Liver (tissue), 9 donors: ENCODE measurements at regions not wholly inside any gene's neighbourhood (a gene's known extent, or its start where the extent isn't known, plus 50 kb on each side); places are given as distances from the start of the nearest gene placed in this dataset. TPM values are rescaled to one million over a fixed set of nuclear protein-coding genes. Genes with fewer than 3 reads are reported as not detected.

Experiments
- DNase-seq: peaks from one replicate; pipeline ENCODE4 v3.0.0-alpha.2; 2017; ENCODE audit warnings: low spot score
- H3K27ac ChIP-seq, 2 donors: one replicate each; pipeline ENCODE4 v1.7.0; 2013; ENCODE audit warnings: inconsistent platforms in 2 of 2, low read length in 2 of 2, control low read depth in 1 of 2, low read depth in 1 of 2, mild to moderate bottlenecking in 1 of 2
- H3K27me3 ChIP-seq, 4 donors: one replicate each; pipeline versions ENCODE4 v1.6.1 to v1.7.0; 2013; ENCODE audit warnings: low read length in 3 of 4, inconsistent platforms in 1 of 4, mild to moderate bottlenecking in 1 of 4, moderate library complexity in 1 of 4; ENCODE audit not compliant: control insufficient read depth in 4 of 4, insufficient read depth in 4 of 4
- H3K36me3 ChIP-seq, 4 donors: one replicate each; pipeline versions ENCODE4 v1.6.1 to v1.7.0; 2013; ENCODE audit warnings: low read length in 3 of 4, mild to moderate bottlenecking in 3 of 4, low read depth in 1 of 4, moderate library complexity in 1 of 4; ENCODE audit not compliant: control insufficient read depth in 4 of 4, insufficient read depth in 3 of 4
- H3K4me1 ChIP-seq, 4 donors: one replicate each; pipeline versions ENCODE4 v1.6.1 to v1.7.0; 2013; ENCODE audit warnings: low read length in 3 of 4, mild to moderate bottlenecking in 3 of 4, moderate library complexity in 1 of 4; ENCODE audit not compliant: control insufficient read depth in 4 of 4, insufficient read depth in 4 of 4
- H3K4me3 ChIP-seq, 3 donors: one replicate each; pipeline versions ENCODE4 v1.6.1 to v1.7.0; 2013; ENCODE audit warnings: low read length in 3 of 3, control low read depth in 1 of 3, low read depth in 1 of 3, mild to moderate bottlenecking in 1 of 3
- H3K9ac ChIP-seq, 2 donors: one replicate each; pipeline ENCODE4 v1.7.0; 2013; ENCODE audit warnings: low read length in 2 of 2, mild to moderate bottlenecking in 2 of 2, moderate library complexity in 2 of 2, control low read depth in 1 of 2, low read depth in 1 of 2
- H3K9me3 ChIP-seq, 4 donors: one replicate each; pipeline versions ENCODE4 v1.6.1 to v1.7.0; 2013; ENCODE audit warnings: low read length in 3 of 4; ENCODE audit not compliant: control insufficient read depth in 4 of 4
- ATF3 ChIP-seq: IDR thresholded peaks from 2 replicates; pipeline ENCODE4 v1.6.1; 2016; ENCODE audit warnings: antibody characterized with exemption
- HNF4G ChIP-seq: IDR thresholded peaks from 2 replicates; pipeline ENCODE4 v1.6.1; 2016; ENCODE audit warnings: antibody characterized with exemption
- NR2F2 ChIP-seq: IDR thresholded peaks from 2 replicates; pipeline ENCODE4 v1.6.1; 2016; ENCODE audit warnings: antibody characterized with exemption
- RAD21 ChIP-seq, 2 donors: IDR thresholded peaks; 2 replicates each; pipeline ENCODE4 v1.6.1; 2016; ENCODE audit warnings: antibody characterized with exemption in 2 of 2, mild to moderate bottlenecking in 2 of 2
- REST ChIP-seq: IDR thresholded peaks from 2 replicates; pipeline ENCODE4 v1.6.1; 2016; ENCODE audit warnings: antibody characterized with exemption, mild to moderate bottlenecking
- SP1 ChIP-seq: IDR thresholded peaks from 2 replicates; pipeline ENCODE4 v1.6.1; 2018; ENCODE audit warnings: antibody characterized with exemption, mild to moderate bottlenecking
- TAF1 ChIP-seq: conservative IDR thresholded peaks from 2 replicates; pipeline ENCODE4 v1.6.1; 2016; ENCODE audit warnings: antibody characterized with exemption, mild to moderate bottlenecking
- YY1 ChIP-seq: IDR thresholded peaks from 2 replicates; pipeline ENCODE4 v1.6.1; 2016; ENCODE audit warnings: antibody characterized with exemption, mild to moderate bottlenecking
- WGBS: extraction: QIAGEN DNeasy Blood & Tissue Kit; methylation state at CpG from one replicate; pipeline ENCODE4 v1.1.7; 2013; 5-methylcytosine and 5-hydroxymethylcytosine counted together
- small RNA-seq: library from RNA; depleted of rRNA; stranded (forward); fragments of <200 nt; gene quantifications from one replicate; pipeline ENCODE3, GENCODE V24; 2014
- TF ChIP-seq, protein P1 (sequence below): fragments of 150-350 bp; IDR thresholded peaks from 2 replicates; pipeline ENCODE4 v1.5.1; 2017; ENCODE audit warnings: improper control_type of control experiment, low read depth, low read length; ENCODE audit not compliant: missing input control
- donor health status: healthy.
- donor health status: healthy.
- donor health status: healthy.
- donor health status: healthy.
- donor health status: healthy.

DNA sequence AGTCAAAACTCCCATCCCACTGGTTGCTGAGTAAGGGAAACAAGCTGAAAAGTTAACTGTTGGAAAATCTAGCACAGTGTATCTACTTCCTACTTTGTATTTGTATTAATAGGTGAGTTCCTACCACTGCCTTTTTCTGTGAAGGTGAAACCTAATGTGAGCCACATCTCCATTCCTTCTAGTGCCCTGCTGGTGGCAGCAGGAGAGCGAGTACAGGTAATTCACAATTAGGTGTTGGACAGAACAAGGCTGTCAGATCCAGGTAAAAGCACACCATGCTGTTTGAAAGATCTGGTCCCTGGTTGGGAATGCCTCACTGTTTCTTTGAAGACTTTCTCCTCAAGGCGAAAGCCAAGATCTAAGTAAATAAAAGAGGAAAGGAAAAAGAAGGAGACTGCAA is 528.4 kb downstream of the PKHD1 start:
- Histone ChIP-seq H3K4me1 (no peaks in the 10 kb centered on the region), H3K27ac (no peak overlapping the region), H3K9ac (no peak overlapping the region), H3K4me3 (no peak overlapping the region), H3K9me3 (no peaks in the 10 kb centered on the region), H3K36me3 (no peaks in the 10 kb centered on the region), H3K27me3 (no peaks in the 10 kb centered on the region)
- 58% methylated on average over 2 of the region's 2 CpGs for WGBS
- no peak for TF ChIP-seq NR2F2
- no peak for TF ChIP-seq ATF3
- no peak for TF ChIP-seq YY1
- TF ChIP-seq RAD21 (IDR thresholded peaks at IDR 0.05) = peak; percentile 95 to 96
- TF ChIP-seq HNF4G = no peak
- TF ChIP-seq, protein P1, sequence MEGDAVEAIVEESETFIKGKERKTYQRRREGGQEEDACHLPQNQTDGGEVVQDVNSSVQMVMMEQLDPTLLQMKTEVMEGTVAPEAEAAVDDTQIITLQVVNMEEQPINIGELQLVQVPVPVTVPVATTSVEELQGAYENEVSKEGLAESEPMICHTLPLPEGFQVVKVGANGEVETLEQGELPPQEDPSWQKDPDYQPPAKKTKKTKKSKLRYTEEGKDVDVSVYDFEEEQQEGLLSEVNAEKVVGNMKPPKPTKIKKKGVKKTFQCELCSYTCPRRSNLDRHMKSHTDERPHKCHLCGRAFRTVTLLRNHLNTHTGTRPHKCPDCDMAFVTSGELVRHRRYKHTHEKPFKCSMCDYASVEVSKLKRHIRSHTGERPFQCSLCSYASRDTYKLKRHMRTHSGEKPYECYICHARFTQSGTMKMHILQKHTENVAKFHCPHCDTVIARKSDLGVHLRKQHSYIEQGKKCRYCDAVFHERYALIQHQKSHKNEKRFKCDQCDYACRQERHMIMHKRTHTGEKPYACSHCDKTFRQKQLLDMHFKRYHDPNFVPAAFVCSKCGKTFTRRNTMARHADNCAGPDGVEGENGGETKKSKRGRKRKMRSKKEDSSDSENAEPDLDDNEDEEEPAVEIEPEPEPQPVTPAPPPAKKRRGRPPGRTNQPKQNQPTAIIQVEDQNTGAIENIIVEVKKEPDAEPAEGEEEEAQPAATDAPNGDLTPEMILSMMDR = peak; percentile 67
- DNase-seq = no peak

DNA sequence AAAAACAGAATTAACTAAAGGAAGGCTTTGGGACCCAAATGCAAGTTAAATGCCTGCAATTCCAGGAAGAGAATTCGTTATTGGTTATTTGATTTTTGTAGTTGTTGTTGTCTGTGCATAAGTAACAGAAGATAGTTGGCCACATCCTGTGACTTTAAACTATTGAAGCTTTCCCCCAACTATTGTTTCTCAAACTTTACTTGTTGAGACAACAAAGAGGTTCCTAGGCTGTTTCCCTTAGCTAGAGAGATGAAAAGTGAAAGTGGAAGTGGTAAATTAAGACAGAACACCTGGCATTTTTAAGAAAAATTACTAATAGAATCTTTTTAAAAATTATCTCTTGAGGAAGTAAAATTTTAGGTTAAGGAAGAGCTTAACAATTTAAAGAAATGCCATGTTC is 525.2 kb downstream of the PKHD1 start:
- H3K9me3 ChIP-seq = no peaks in the 10 kb centered on the region
- WGBS = 36% methylated on average over 1 of the region's 1 CpG
- no peaks in the 10 kb centered on the region for H3K4me1 ChIP-seq
- H3K36me3 ChIP-seq = no peaks in the 10 kb centered on the region
- H3K27ac ChIP-seq = no peak overlapping the region
- H3K27me3 ChIP-seq = no peaks in the 10 kb centered on the region
- TF ChIP-seq NR2F2 (no peak), REST (no peak), SP1 (no peak), TAF1 (no peak), YY1 (no peak)
- TF ChIP-seq, protein P1 = no peak
- DNase-seq = no peak
- H3K4me3 ChIP-seq = no peak overlapping the region
- H3K9ac ChIP-seq = no peak overlapping the region

Small RNA genes in the stretch of these regions (small RNA-seq; reads per million reads assigned to genes)
- not detected for gene RF00572
